ENCODE measurements at regions not wholly inside any gene's neighbourhood (a gene's known extent, or its start where the extent isn't known, plus 50 kb on each side); places are given as distances from the start of the nearest gene placed in this dataset.
"Not testable (repeated sequence)": the region's sequence is repeated elsewhere in the genome, so short reads cannot be mapped to it uniquely, and the experiment has no call there.

DNA sequence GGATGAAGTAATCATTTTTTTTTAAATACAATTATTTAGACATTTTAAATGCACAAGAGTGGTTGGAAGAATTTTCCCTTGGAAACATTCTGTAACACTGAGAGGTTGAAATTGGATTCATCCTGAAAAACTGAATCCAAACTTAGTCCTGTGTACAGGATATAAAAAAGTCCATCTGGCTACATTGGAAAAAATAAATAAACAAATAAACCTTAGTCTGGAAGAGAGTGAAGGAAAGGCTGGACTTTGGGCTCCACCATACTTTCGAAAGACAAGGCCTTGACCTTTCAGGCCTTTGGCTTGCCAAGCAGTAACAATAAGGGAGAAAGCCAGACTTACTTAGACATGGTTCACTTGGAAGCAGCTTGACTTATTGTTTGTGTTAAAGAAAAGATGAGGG lies 664.3 kb downstream of the TENT5A start:
- no peak for DNase-seq

DNA sequence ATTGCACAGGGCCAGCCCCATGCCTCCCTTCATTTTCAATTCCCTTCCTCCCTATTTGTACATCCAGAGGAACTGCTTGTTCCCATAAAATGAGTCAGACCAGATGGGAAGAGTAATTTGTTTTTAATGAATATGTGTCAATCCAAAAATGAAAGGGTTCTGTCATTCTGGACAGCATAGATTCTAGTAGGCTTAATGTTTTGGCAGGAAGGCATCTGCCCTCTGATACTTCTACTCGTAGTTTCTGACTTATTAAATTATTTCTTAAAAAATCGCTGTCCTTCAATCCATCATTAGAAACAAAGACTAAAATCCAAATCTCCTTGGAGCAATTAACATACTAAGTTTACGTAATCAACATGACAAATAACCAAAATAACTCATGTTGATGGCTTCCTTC lies 665.5 kb downstream of the TENT5A start:
- no peak for DNase-seq

DNA sequence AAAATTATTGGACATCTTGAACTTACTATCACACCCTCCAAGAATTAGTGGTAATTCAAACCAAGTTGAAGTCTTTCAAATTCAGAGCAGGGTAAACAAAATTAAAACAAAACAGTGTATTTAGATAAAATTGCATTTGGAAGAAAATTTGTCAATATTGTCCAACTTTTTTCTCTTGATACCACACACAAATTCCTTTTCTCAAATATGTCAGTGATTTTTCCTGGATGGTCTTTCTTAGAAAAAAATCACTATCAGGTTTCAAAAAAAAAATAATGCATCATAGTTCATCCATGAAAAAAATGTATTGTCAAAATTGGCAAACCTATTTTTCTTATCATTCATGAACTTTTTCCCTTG lies 667.1 kb downstream of the TENT5A start:
- no peak for DNase-seq

DNA sequence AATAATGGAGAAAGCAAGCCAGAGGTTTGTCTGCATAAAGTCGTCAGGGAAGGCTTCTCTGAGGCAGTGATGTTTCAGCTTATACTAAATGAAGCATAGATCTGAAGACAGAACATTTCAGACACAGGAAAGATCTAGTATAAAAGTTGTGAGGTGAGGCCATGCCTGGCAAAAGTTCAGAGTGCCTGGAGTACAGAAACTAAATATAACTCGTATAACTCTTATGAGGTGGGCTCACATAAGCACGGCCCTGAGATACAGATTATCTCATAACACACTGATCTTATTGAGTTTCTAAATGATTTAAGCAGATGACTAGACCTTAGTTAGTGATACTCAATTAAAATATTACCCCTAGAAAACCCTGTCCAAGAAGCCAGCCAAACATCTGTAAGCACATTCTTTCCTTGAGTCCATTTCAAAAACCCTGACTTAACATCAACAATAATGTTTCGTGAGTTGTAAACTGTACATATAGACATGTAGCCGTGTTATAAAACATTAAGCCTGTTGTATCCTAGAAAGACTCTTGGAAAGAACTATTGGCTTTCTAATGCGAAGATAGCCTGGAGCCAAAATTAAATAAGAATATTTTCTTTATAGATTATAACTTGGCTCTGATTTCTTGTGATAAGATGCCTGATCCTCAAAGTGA lies 667.6 kb downstream of the TENT5A start:
- DNase-seq, result no peak

DNA sequence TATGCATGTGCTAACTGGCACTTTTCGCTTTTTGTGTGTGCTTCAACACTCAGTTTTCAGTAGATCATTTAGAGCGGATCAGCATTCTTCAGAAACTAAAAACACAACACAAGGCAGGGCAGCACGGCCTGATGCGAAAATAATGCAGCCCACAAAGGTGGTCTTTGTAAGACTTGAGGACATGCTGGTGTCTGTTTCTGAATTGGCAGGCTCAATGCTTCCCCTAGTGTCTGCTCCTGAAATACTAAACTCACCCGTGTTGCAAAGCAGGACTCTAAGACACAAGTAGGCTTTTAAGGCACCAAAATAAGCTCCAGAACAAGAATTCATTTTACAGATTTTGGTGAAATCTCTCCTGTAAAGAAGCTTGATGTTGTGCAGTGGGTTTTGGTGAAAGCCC lies 676.5 kb downstream of the TENT5A start:
- no peak for DNase-seq

DNA sequence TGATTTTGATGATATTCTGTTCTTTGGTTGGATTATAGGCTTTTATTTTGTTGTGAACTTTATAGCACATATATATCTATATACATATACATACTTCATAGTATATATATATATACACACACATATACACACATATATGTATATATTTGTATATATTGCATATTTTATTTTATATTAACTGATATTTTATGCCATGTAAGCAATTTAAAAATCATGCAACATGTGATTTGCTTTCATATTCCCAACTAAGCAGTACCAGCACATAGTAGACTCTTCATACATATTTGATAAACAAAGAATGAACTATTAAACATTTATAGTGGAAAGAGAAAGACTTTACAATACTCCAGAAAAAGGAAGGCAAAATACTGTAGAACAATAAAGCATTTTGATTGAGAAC lies 679.2 kb downstream of the TENT5A start:
- no peak for DNase-seq

DNA sequence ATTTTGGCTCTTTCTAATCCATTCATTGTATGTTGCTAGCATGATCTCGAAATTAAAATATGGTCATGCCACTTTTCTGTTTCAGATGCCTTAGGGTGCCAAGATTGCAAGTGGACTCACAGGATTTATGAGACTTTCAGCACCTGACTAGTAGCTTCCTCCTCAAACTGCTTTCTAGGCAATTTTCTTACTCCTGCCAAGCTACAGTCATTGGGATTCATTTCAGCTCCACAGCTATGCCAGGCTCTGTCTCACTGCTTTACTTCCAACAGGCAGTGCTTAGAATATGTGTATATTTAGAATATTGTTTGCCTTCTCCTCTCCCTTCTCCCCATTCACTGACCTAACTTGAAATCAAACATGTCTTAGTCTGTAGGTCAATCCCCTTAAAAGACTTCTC lies 681.4 kb downstream of the TENT5A start:
- no peak for DNase-seq

DNA sequence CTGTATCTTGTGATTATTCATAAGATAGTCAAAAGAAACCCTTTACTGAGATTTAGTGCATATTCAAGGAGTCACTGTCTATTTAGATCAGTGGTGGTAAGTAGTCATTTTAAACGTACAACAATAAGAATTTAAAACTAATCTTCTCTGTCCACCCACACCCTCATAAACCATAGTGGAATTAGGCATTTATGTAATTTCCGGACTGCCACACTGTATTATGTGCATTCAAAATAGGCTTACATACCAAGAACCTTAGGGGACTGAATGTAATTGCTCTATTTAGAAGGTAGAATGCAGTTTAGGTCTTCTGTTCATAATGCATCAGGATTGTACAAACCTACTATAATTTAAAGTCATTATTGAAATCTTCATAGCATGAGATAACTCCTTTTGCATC lies 685.4 kb downstream of the TENT5A start:
- no peak for DNase-seq

DNA sequence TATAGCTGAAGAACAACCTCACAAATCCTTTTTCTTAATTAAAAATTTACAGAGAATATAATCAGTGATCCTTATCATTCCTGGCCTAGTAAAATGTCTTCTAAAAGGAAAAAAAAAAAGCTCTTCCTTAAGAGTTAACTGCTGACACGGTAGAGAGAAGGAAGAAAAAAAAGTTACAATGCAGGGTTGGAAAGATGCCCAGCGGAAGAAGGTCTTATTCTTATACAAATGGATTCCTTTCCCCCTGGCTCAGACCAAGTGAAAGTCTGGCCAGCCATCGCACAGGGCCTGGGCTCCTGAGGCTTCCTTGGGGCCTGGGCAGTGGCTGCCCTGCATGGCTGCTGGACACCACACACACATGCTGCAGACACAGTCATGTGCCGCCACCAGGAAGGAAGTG lies 688.6 kb downstream of the TENT5A start:
- DNase-seq, result no peak

DNA sequence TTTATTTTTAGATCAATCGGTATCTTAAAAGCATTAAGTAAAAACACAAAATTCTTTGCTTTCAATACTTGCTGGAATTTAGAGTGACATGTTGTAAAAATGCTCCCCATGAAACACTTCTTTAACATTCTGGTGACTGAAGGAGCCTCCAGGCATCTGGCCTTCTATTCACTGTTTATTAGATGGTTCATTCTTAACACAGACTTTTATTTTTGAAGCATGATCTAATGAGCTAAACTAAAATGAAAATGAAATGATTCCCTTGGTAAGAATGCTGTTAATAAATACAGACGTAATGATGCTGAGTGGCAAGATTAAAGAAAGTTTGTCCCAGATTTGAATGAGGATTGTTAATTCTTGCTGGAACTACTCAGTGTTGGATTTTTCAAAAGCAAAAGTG lies 698.4 kb downstream of the TENT5A start:
- no peak for DNase-seq

DNA sequence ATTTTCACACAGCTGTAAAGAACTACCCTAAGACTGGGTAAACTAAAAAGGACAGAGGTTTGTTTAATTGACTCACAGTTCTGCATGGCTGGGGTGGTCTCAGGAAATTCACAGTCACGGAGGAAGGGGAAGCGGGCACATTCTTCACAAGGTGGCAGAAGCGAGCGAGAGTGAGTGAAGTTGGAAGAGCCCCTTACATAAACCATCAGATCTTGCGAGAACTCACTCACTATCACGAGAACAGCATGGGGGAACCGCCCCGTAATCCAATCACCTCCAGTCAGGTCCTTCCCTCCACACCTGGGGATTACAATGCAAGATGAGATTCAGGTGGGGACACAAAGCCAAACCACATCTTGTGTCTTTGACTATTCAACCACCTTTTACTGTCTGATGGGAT lies 700.5 kb downstream of the TENT5A start:
- DNase-seq, result no peak

DNA sequence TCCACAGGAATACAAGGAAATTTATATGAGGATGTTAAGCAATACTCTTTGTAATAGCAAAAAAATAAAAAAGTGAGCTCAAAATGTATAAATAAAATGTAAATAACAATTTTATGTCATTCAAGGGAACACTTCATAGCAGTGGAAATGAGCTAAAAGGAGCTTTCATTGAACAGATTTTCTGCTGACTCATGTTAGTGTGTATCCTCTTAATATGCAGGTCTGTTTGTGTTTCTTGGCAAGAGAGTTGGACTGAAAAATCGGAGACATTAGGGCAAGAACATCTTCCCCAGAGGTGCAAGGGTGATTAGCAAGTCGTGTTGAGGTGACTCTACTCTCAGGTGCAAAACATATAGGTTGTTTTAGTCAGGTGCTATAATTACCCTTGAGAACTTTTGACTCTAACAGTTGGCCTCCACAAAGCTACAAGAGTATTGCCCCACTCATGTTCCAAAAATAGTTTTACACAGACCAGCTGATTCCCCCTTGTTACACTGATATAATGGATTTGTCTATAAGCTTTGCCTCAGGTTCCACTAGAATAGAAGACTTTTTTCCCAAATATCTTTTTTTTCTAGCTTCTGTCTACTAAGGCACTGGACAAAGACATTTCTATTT lies 702.9 kb downstream of the TENT5A start:
- no peak for DNase-seq

DNA sequence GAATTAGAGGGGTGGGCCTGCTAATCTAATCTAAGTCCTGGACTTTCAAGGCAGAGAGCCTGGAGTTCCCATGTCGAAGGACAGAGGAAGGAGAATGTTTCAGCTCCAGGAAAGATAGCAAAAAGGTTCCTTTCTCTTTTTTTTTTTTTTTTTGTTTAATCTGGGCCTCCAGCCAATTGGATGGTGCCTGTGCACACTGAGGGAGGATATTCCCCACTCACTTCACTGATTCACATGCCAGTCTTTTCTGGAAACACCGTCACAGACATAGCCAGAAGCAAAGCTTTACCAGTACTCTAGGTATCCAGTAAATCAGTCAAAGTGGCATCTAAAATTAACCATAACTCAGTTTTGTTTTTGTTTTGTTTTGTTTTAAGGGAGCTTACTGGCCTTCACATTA lies 721.1 kb downstream of the TENT5A start:
- DNase-seq, result no peak

DNA sequence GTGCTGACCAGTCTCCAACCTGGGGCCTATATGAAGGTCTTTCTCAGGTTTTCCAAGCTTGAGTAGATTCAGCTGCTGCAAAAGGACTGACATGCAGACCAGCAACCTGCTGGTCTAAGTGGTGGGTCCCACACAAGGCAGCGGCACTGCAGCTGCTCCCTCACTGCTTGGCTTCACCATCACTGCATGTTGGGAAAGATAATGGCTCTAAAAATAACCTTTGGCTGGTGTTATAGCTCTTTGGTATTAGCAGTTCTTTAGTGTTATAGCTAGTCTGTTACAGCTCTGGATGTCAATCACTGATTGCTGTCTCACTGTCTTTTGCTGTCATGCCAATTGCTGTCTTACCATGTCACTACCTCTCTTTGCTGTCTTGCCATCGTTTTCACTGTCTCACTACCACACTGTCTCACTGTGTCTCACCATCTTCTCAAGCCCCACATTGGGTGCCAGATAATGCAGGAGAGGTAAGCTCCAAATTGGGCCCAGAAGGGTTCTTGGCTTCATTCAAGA lies 726.4 kb downstream of the TENT5A start:
- no peak for DNase-seq

DNA sequence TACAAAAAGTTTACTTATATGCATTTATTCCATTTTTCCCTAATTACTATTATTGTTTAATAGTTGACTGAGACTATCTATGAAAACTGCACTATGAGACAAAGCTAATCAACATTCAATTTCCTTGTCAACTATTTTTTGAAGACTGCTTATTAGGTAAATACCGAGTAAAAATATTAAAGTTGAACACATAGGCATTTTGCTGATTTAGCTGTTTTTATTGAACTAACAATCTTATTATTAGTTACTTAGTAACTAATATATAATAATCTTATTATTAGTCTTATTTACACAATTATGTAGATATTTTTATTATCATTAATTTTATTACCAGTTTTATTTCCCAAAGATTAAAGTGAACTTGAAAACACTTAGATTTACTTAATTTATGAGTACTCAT lies 728.8 kb downstream of the TENT5A start:
- DNase-seq, result no peak

DNA sequence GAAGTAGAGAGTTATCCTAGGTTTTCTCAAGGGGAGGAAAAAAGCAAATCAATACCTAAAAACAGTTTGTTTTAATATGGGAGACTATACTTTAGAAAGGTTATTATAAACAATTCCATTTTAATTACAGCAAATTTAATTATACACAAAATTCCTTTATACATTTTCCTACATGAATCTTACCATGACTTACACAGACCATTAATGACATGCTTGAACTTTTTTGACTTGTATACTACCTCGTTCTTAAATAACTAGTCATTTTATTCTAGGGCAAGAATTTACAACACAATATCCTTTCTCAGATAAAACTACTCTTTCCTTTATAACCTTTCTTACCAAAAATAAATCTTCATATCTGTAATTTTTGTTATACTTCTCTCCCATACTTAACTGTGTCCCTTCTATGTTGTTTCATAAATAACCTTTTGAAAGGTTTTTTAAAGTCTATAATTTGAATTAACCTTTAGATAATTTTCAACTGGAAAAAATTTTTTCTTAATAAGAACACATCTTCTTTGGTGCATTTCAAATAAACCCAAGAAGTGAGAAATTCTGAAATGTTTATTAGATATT lies 729.4 kb downstream of the TENT5A start:
- no peak for DNase-seq

DNA sequence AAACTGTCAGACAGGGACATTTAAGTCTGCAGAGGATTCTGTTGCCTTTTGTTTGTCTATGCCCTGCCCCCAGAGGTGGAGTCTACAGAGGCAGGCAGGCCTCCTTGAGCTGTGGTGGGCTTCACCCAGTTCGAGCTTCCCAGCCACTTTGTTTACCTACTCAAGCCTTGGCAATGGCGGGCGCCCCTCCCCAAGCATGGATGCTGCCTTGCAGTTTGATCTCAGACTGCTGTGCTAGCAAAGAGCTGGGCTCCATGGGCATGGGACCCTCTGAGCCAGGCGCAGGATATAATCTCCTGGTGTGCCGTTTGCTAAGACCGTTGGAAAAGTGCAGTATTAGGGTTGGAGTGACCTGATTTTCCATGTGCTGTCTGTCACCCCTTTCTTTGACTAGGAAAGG lies 734.9 kb downstream of the TENT5A start:
- DNase-seq, result not testable (repeated sequence)

DNA sequence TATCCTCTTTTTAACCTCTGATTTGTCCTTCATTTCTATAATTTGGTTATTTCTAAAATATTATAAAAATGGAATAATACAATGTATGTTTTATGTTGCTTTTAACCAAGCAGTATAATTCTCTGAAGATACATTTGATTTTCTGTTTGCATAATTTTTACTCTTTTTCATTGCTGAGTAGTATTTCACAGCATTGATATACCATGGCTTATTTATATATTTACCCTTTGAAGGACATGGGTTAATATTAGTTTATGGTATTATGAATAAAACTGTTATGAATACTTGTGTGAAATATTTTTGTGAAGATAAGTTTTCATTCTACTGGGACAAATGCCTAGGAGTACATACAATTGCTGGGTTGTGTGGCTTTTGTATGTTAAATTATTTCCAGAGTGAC lies 748.6 kb downstream of the TENT5A start:
- DNase-seq, result no peak

DNA sequence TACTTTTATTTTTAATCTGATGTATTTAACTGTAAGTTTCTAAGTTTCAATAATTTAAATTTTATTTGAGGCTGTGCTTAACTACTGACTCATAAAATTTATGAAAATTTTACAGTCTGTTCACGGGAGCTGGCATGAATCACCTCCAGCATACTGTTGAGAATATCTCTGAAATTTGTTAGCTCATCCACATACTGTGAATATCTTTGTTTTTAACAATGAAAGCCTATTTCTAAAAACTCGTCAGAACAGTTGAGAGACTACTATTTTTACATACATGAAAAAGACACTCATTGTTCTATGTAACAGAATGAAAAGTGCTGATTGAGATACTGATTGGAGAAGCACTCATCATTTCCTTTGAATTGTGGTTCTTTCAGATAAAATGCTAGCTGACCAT lies 749.3 kb downstream of the TENT5A start:
- DNase-seq, result no peak

DNA sequence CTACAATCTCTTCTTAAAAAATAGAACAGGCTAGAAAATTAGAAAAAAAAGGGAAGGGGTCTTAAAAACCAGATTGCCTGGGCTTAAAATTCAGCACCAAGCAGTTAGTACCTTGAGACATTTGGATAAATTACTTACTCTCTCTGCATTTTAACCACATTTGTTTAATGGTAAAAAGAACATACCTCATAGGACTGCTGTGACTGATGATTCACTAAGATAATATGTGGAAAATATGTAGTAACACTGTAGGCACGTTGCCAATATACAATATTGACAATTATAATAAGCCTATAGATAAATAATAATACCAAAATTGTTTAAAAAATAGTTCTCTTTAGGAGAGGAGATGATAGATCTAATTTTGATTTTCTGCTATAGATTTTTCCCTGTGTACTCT lies 750.4 kb downstream of the TENT5A start:
- no peak for DNase-seq

DNA sequence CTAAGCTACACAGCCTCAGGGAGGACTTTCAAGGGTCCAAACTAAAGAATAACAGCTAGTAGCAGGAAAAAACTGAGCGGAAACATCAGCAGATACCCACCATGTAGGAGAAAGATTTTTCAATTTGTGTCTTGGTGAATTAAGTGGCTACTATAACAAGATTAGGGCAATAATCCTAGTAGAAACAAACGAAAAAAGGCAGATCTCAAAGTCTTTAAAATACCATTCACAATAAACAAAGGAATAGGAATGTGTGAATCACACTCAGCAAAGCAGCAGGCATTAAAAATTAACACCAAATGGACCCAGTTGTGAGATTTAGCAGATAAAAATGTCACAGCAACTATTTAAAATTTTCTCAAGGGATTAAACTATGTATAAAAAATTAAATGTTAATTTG lies 761.2 kb downstream of the TENT5A start:
- no peak for DNase-seq

DNA sequence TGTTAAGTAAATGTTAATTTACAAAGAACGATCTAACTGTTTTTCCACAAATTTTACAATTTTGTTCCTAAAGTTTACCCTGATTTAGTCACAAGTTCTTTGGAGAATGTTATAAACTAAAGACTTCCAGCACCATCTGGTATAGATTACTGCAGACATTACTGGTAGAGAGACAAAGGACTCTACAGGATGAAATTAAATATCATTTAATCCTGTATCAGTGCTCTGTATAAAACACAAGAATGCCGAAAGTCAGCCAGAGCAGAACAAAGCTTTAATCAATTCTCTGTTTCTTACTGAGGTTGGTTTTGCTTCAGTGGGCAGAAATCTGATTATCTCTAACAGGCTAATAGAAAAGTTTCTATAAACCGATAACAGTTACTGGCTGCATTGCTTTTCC lies 763.6 kb downstream of the TENT5A start:
- no peak for DNase-seq

DNA sequence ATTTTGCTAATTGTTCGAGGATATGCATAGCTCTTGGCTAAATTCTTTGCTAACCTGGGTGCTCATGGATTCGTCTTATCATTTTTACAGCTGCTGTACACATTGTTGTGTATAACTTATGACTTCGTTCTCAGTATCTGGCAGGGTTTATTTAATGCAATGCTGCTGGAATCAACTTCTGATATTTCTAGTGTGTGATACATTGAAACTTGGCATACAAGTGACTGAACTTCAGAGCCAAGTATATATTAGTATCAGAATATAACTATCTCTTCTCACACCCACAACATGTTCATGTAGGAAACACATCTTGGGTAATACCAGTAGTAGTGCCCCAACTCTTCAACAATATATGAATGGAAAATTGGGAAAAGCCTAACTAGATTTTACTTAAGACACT lies 764.2 kb downstream of the TENT5A start:
- DNase-seq, result no peak

DNA sequence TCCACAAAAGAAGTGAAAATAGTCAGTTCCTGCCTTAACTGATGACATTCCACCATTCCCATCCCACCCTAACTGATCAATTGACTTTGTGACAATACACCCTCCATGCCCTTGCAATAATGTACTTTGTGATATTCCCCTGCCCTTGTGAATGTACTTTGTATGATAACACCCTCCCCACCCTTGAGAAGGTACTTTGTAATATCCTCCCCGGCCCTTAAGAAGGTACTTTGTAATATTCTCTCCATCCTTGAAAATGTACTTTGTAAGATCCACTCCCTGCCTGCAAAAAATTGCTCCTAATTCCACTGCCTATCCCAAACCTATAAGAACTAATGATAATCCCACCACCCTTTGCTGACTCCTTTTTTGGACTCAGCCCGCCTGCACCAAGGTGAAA lies 771.3 kb downstream of the TENT5A start:
- DNase-seq, result not testable (repeated sequence)

DNA sequence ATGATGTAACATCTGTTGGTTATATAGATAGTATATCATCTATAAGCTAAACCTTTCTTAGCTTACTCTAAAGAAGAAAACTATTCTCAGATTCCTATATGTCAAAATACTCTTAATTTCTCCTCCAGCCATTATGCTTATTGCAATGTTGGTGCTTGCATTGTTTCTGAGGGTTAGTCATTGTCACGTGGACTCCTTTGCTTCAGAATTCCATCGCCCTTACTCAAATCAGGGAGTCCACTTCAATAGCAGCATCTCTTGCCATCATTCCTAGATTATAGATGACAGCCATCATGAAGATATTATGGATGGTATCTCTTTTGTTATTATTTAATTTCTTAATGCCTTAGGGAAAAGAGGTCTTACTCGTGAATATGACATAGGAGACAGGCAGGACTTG lies 776.1 kb downstream of the TENT5A start:
- no peak for DNase-seq

All from CD4-positive, alpha-beta T cell treated with Interleukin-1 beta for 1 hour (primary cell).